GM19025 (cell line): ENCODE measurements at regions not wholly inside any gene's neighbourhood (a gene's known extent, or its start where the extent isn't known, plus 50 kb on each side); places are given as distances from the start of the nearest gene placed in this dataset.
"Not testable (repeated sequence)": the region's sequence is repeated elsewhere in the genome, so short reads cannot be mapped to it uniquely, and the experiment has no call there.

Experiments used
- ATAC-seq: cut with Tn5 transposase; IDR thresholded peaks from one replicate; pipeline ENCODE4 v1.9.1; 2021; ENCODE audit warnings: mild to moderate bottlenecking, low read depth, moderate library complexity; ENCODE audit not compliant: unreplicated experiment

DNA sequence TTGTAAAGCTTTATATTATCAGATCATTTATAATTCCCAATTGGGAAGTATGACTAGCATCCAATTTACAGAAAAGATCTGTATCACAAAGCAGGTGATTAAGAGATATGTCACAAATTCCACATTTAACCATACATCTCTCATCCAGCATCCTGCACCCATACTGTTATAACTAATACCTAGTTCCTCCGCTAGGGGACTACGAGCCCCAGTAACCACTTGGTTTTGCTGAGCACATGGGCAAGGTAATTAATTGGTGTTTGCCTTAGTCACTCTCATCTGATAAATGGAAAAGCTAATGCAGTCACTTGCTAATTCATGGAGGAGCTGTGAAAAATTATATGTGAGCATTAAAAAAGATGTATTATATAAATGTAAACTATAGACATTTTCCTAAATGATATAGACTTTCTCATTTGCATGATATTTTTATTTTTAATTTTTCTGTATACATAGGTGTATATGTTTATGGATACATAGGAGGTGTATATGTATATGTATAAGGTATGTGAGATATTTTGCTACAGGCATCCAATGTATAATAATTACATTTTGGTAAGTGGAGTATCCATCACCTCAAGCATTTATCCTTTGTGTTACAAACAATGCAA is 1031.8 kb downstream of the GALC start:
- no peak for ATAC-seq

DNA sequence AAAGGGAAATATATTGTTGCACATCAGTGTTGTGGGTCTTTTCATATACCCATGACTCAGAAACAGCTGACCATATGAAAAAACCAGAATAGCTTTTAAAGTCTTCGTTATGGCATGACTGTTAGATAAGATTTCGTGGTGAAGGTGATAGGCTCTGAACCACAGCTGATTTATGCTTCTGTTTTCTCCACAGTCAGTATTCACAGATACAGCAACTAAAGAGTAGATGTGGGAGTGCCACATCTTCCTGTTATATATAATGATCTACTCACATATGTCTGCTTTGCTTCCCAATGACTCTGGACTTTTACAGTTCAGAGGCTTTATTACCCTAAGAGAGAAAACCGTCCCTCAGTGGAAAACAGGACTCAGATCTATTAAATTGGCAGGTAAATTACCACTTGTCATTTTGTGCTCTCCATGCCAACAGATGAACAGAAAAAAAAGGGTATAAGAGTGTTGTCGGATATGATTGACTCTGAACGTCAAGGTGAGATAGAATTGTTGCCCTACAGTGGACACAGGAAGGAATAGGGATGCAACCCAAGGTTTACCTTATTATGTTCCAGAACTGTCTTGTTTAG is 1037.1 kb downstream of the GALC start:
- no peak for ATAC-seq

DNA sequence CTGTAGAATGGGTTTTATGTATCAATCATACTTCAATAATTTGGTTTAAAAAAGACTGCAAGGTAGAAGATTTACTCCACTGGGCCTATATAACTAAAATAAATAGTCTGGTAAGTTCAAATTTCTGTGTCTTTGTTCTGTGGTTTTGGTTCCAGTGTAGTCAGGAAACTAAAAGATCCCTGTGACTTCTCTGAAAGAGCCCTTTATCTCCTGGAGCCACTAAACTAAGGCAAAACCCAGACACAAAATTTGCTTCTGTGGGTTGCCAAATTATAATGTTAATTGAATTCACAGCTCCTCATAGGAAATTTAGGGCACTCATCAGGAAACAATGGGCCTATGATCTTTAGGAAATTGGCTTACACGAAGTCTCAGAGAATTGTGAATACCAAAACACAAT is 1038.4 kb downstream of the GALC start:
- ATAC-seq, result no peak

DNA sequence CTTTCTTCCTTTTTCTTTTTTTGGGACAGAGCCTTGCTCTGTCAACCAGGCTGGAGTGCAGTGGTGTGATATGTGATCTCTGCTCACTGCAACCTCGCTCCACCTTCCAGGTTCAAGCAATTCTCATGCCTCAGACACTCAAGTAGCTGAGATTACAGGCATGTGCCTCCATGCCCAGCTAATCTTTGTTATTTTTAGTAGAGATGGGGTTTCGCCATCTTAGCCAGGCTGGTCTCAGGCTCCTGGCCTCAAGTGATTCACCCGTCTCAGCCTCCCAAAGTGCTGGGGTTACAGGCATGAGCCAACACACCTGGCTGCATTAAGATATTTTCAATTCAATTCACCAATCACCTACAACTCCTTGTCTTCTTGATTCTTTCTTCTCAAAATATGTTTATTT is 1046.5 kb downstream of the GALC start:
- no peak for ATAC-seq

DNA sequence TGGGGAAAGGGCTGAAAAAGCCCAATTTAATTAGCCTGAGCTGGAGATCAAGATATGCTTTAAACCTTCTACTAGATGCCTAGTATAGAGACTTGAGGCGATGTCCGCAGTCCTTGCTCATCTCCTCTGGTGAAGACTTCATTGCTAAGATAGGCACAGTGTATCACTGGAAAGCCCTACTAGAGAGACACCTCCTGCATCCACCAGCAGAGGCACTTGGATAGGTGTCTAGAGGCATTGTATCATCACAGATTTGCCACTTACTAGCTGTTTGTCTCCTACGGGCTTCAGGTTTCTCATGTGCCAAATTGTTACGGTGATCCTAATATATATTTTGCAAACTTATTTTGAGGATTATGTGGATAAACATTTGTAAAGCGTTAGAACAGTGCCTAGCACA is 1048.5 kb downstream of the GALC start:
- no peak for ATAC-seq

DNA sequence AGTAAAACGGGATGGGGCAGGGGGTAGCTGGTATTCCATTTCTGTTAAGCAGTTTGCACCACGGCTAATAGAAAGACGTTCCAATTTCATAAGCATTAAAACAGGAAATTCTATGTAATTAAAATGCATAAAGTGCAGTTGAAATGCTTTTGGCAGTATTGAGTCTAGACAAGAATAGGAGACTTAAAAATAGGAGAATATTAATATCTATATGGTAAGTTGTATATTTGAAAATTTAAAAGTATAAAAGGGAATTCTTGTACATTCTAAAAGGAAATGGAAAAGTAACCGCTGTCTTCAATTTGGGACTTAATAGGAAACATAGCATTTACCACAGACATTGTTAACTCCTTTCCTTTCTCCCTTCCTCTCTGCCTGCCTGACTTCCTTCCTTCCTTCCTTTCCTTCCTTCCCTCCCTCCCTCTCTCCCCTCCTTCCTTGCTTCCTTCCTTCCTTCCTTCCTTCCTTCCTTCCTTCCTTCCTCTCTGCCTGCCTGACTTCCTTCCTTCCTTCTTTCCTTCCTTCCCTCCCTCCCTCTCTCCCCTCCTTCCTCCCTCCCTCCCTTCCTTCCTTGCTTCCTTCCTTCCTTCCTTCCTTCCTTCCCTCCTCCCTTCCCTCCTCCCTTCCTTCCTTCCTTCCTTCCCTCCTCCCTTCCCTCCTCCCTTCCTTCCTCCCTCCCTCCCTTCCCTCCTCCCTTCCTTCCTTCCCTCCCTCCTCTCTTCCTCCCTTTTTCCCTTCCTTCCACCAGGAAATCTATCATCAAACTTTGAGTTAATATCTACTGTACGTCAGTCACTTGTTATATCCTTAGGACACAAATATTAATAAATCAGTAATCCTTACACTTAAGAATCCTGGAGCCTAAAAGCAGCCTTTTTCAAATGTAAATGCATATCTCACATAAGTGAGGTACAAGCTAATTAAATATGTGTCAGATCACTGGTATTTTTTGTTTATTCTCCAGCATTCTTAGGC is 1049.3 kb downstream of the GALC start:
- ATAC-seq, result no peak

DNA sequence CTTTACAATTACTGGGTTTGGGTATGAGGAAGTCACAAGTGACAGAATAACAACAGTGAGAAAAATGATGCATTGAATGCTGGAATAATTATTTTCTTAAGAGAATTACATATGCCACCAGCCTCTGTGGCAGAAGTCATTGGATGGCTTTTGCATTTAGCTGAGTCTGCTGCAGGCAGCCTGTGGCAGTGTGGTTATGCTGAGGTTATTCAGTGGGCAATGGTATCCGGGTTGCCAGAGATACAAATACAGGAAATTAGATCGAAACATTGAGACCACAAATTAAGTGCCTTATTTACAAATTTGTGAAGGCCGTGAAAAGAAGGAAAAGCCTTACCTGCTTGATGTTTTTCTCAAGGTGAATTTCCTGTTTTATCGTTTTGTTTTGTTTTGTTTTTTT is 1050.0 kb downstream of the GALC start:
- no peak for ATAC-seq

DNA sequence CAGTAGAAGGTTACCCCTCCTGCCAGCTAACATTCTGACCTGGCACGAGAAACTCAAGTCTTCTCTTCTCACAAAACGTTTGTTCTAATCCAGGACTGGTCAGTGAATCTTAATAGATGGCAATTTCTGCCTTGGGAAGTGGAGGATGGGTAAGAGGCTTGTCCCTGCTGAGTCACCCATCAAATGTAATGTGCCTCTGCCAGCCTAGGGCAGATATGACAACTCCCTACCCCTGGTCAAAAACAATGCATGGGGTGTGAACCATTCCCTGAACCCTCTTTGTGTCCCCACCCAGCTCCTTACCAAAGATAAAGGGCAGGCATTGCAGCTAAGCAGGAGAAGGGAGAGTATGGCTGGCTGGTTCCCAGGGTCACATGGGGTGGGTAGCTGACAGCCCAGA is 1052.9 kb downstream of the GALC start:
- no peak for ATAC-seq

DNA sequence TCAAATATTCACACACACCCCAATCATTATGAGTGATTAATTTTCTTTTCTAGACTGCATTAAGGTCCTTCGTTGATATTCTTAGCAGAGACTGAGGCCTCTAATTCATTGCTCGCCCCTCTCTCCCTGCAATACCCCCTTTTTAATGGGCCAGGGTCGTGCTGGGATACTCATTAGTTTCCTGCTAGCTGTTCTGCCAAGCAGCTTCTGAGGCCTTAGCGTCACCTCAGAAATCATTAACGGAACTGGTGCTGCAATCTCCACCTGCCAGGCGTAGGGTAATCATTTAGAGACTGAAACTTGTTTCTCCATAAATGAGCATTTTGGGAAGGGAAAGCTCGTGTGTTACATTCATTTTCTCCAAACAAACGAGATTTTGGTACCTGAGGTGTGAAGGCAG is 1054.7 kb downstream of the GALC start:
- ATAC-seq, result no peak

DNA sequence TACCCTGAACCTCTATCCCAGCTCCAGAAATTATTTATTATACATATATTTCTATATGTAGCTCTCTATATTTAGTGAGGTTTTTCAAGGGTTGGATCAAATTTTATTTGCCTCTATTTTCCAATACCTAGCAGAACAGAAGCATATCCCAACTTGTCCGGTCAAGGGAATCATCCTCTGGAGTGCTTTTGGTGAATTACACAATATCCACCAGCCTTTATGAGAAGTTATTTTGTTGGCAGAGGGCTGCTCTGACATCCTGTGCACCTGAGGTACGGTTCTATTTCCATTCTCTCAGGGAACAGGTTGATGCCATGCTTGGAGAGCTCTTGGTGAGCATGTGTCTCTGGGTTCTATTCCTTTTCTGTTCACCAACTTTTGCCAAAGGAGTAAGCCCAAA is 1056.4 kb downstream of the GALC start:
- ATAC-seq, result no peak

DNA sequence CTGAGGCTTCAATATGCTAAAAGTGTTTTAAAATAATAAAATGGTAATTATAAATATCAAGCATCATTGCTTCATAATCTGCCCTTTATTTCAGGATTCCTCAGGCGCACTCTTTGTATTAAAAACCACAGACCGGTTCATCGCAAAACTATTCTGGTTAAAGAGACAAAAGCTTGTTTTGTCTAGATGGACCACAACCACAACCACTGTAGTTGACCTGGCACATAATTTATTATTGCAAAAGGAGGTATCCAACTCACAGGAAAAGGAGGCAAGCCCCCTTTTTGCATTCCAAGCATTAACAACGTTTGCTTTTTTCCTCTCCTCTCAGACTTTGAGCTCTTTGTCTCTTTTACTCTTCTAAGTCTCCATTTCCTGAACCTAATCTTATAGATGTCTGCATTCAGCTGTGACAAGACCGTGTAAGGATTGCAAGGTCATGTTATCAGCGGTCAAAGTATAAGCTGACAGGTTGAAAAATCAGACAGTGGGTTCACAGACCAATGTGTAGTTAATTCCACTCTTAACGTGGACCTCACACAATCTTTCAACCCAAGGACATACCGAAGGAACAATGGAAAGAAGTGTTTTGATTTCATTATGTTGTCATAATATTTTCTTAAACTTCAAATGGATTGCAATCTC is 1057.6 kb downstream of the GALC start:
- no peak for ATAC-seq

DNA sequence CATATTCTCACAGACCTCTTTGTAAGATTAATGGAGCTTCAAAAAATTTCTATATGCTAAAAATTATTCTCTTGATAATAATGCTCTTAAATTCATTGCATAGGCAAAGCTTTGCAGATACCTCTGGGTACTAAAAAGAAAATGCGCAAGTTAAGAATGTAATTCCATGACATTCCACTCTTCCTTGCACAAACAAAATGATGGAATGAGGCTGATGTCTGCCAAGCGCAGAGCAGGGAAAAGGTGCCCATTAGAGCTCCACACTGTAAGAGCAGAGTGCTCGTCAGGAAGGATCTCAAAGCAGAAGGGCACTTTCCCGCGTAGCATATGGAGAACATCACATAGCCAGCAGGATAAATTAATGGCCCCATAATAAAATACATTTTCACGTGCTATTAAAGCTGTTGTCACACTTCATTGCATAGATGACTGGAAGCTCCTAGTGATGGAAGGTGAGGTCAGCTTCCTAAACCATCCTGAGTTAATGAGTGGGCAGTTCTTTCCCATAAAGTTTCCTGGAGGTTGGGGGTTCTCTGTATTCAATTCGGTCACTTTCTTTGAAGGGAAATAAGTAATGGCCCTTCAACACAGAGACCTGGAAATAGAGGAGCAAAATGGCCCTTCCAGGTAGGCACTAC is 1058.9 kb downstream of the GALC start:
- ATAC-seq, result no peak

DNA sequence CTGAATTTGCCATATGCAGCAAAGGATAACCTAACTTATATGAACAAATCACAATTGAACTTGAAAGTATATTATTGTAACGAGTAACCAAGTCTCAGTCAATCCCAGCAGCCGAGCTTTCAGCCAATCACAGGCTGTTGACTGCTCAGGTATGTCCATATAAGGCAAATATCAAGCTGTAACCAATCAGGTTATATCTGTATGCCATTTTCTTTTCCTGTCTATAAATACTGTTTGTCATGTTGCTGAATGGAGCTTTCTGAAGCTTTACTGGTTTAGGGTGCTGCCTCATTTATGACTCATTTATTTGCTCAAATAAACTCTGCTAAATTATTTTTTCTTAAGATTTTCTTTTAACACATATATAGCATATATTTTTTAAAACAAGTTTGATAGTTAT is 1059.5 kb downstream of the GALC start:
- ATAC-seq, result no peak

DNA sequence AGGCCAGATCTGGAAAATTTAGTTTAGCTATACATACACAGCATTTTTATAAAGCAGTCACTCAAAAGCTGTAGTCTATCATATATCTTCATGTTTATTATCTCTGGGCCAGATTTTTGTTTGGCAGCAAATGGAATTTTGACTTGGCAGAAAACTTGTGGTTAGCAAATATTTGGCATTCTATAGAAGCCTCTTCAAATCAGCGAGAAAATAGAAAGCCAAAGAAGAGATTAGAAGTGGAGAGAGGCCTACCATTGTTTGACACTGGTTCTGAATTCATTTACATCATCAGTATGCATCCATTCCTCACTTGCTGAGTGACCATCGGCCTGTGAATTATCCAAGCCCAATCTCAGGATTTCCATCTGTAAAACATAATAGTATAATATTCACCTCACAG is 1077.6 kb downstream of the GALC start:
- ATAC-seq, result no peak

DNA sequence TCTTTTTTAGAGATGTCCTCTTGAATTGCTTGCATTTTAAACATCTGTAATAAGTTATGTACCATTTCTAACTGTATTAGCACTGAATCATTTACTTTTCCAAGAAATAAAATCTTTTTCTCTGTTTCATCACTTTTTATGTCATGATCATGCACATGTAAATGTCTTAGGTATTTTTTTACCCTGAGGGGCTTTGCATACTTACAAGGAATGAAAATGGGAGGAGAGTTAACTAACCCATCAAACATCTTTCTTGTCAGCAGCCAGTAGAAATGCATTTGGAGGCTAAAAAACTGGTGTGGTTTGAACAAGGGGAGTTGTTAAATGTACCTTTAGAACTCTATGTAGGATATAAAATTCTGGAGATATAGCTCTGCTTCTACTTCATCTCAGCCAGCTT is 1080.3 kb downstream of the GALC start:
- ATAC-seq, result no peak

DNA sequence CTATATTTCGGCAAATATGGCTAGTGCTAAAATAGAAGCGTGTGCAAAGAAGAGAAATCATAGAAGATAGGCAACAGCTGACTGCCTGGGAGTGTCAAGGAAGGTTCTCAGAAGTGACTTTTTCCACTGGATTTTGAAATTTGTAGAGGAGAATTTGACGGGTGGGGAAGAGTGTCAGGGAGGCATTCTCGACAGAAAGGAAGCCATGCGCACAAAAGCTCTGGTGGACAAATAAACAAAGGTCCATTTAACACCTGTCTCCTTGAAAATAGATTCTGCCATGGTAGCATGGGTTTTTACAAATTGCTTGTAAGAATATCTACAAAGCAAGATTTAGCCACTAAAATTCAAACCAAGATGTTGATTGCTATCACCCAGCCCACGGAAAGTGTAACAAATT is 1081.5 kb downstream of the GALC start:
- no peak for ATAC-seq

DNA sequence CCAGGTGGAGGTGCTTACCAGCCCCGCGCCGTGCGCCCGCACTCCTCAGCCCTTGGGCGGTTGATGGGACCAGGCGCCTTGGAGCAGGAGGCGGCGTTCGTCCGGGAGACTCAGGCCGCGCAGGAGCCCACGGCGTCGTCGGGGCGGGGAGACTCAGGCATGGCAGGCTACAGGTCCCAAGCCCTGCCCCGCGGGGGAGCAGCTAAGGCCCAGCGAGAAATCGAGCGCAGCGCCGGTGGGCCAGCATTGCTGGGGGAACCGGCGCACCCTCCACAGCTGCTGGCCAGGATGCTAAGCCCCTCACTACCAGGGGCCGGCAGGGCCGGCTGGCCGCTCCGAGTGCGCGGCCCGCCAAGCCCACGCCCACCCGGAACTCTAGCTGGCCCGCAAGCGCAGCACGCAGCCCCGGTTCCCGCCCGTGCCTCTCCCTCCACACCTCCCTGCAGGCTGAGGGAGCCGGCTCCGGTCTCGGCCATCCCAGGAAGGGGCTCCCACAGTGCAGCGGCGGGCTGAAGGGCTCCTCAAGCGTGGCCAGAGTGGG is 1087.5 kb downstream of the GALC start:
- ATAC-seq, result not testable (repeated sequence)

DNA sequence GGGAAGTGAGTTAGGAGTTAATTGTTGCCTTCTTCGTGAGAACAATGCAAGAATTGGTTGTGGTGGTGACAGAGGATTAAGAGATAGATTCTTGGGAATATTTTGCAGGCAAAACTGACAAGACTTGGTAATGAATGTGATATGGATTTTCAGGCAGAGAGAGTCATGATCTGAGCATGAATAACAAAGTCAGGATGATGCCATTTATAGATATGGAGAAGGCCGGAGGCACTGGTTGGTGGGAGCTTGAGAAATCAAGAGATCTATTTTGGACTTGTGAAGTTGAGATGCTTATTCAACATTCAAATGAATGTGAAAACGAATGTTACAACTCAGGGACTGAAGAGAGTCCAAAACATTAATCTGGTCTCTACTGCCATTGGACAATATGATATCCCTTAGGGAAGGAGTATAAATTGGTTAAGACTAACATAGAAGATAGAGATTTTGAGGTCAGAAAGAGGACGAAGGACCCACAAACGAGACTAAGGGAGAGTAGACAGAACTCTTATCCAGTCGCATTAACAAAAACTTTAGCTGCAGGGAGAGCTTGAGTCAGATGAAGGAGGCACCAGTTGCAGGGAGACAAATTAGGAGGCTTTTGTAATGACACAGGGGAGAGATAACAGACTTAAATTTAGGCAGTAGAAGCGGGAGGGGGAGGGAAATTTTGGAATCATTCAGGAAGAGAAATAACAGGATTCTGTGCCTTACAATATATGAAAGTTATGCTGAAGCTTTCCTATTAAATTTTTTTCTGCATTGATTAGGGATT is 1090.6 kb downstream of the GALC start:
- no peak for ATAC-seq

DNA sequence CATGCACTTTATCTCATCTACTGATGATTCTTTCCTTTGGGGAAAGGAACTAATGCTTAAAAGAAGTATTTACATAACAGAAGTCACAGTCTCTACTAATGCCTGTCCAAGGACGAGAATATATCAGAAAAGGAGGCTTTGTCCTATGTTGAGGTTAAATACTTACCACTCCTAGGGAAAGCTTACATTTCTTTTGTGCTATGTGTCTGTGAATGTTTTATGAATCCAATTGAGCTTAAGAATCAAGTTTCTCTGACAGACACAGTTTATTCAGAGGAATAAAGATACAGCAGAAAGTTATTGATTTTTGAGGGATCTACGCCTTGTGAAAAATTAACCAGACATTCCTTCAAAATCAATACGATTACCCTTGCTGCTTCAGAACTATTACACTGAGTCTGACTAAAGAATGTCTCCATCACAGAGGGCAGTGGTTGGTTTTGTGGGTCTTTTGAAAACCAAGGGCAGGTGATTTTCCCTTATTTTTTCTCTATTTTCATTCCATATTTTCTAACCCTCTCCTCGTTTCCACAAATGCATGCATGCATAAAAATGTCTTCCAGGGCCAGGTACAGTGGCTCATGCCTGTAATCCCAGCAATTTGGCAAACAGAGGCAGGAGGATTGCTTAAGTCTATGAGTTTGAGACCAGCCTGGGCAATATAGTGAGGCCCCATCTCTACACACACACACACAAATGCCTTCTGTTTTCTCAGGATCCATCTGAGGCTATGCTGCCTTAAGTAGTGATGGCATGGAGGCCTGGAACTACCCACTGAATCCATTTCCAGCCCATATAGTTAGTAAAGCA is 1095.1 kb downstream of the GALC start:
- ATAC-seq, result no peak
